Fibroblast of skin of right quadriceps (primary cell): ENCODE measurements at regions not wholly inside any gene's neighbourhood (a gene's known extent, or its start where the extent isn't known, plus 50 kb on each side); places are given as distances from the start of the nearest gene placed in this dataset.

ENCODE experiments used
- DNase-seq: peaks from one replicate; pipeline ENCODE4 v3.0.0-alpha.2; 2013

DNA sequence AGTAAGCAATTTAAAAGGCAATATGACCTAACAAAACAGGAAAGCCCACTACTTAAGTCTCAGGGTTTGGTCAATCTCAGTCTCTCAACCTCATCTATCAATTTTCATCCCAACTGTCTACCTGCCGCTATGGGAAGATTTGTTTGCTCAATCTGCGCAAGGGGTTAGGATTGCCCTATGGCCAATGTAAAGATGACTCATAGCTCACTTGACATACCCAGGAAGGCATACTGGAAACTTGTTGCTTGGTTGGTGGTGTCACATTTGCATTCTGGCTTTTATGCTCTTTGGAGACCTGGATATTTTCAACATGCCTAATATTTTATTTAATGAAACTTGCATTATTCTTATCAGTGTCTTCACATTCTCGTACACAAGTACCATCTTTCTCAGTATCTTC, 78.1 kb upstream of the TMEM196 start:
- no peak for DNase-seq

DNA sequence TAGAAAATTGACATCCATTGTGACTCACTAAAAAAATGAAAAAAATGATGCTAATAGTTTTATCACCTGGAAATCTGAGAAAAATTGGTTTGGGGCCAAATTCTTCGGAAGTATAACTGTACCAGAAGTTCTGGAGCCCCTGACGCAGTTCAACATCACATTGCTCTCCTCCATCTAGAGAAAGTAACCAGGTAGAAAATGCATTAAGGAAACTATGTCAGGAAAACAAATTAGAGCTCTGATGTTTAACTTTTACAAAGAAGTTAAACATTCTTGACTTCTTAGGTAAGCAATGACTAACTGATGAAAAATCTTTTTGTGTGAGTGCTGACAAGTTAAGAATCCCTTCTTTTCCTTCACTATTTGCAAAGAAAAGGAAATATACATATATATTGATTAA, 61.1 kb upstream of the TMEM196 start:
- DNase-seq, result no peak

DNA sequence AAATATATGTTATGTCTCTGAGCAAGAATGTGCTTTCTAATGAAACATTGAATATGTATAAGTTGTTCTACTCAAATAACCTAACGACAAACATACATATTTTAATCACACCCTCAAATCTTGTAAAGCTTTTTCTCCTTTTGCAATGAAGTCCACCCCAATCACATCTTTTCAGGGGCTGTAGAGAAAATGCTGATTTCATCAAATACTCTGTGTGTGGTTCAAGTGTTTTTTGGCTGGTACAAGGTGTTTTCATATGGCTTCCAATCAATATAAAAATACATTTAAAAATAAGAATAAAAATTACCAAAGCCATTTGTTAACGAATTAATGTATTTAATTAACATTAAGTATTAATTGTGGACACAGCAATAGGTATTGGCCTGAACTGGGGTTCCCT, 57.2 kb upstream of the TMEM196 start:
- no peak for DNase-seq
